Nephron progenitor cell (in vitro differentiated cells): ENCODE measurements at regions not wholly inside any gene's neighbourhood (a gene's known extent, or its start where the extent isn't known, plus 50 kb on each side); places are given as distances from the start of the nearest gene placed in this dataset.
"Not testable (repeated sequence)": the region's sequence is repeated elsewhere in the genome, so short reads cannot be mapped to it uniquely, and the experiment has no call there.

Source experiments
- DNase-seq: peaks from one replicate; pipeline ENCODE4 v3.0.0; 2021
- H3K27ac Mint-ChIP-seq: 2 replicates; pipeline ENCODE4 v1.8.0; 2021; ENCODE audit warnings: mild to moderate bottlenecking, moderate library complexity, mixed read lengths
- H3K27me3 Mint-ChIP-seq: 2 replicates; pipeline ENCODE4 v1.8.0; 2021; ENCODE audit warnings: mild to moderate bottlenecking, low read depth, mixed read lengths; ENCODE audit not compliant: poor library complexity
- H3K36me3 Mint-ChIP-seq: 2 replicates; pipeline ENCODE4 v1.8.0; 2021; ENCODE audit warnings: low read depth, mixed read lengths
- H3K4me1 Mint-ChIP-seq: 2 replicates; pipeline ENCODE4 v1.8.0; 2021; ENCODE audit warnings: mixed read lengths
- H3K4me3 Mint-ChIP-seq: 2 replicates; pipeline ENCODE4 v1.8.0; 2021; ENCODE audit warnings: mild to moderate bottlenecking, moderate library complexity, mixed read lengths
- H3K9me3 Mint-ChIP-seq: 2 replicates; pipeline ENCODE4 v1.8.0; 2021; ENCODE audit warnings: mild to moderate bottlenecking, moderate library complexity, mixed read lengths
- CTCF ChIP-seq: fragments of 200-600 bp; sonication (generic); IDR thresholded peaks from 2 replicates; pipeline ENCODE4 v1.5.0; 2021; ENCODE audit warnings: antibody characterized with exemption

- DNase-seq = no peak
- no peak for TF ChIP-seq CTCF
- H3K27me3 Mint-ChIP-seq = no peaks in the 10 kb centered on the region
- H3K9me3 Mint-ChIP-seq = peaks cover 4% of the 10 kb centered on the region
- H3K36me3 Mint-ChIP-seq = no peaks in the 10 kb centered on the region
- H3K4me3 Mint-ChIP-seq = no peak overlapping the region
- no peak overlapping the region for H3K27ac Mint-ChIP-seq
- H3K4me1 Mint-ChIP-seq = no peaks in the 10 kb centered on the region
These were observed 262.7 kb upstream of the TACR3 start for GRCh38 chr4:103982454-103982853.

DNA sequence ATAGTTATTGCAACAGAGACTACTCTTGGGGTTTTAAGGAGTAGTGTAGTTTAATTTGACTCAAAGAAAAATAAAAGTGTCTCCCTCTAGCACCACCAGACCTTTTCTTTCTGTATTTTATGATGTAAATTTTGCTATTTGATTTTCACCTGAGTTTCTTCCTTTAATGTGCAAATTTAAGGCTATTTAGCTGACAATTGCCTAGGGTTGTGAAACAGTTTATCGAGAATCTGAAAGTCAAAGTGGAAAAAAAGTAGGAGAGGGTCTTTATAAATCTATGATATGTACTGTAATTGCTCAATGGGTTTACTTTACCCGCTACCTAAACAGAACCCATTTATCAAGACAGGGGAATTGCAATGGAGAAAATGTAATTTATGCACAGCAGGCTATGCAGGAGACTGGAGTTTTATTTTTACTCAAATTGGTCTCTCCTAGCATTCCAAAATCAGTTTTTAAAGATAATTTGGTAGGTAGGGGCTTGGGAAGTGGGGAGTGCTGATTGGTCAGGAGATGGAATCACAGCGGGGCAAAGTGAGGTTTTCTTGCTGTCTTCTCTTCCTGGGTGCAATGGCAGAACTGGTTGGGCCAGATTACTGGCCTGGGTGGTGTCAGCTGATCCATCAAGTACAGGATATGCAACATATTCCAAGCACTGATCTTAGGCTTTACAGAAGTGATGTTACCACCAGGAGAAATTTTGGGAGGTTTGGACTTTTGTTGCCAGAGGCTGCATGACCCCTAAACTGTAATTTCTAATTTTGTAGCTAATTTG lies 228.6 kb upstream of the TACR3 start:
- no peaks in the 10 kb centered on the region for H3K4me1 Mint-ChIP-seq
- no peaks in the 10 kb centered on the region for H3K36me3 Mint-ChIP-seq
- H3K27me3 Mint-ChIP-seq = no peaks in the 10 kb centered on the region
- peaks cover 26% of the 10 kb centered on the region for H3K9me3 Mint-ChIP-seq
- no peak for TF ChIP-seq CTCF
- no peak overlapping the region for H3K27ac Mint-ChIP-seq
- DNase-seq = no peak
- H3K4me3 Mint-ChIP-seq = no peak overlapping the region

DNA sequence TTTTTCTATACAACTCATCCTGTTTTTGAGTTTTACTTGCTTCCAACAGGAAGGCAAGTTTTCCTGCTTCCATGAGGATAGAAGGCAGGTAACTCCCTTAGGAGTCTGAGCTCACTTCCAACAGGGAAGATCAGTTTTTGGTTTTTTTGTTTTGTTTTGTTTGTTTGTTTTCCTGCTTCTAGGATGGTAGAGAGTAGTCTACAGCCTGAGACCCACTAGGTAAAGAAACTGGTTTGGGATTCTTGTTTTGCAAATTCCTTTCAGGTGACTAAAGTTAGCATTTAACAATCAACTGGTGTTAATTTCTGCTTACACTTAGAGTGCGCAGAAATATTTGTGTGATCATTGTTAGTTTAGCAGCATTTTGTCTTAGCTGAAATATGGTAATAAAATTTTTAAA lies 227.8 kb upstream of the TACR3 start:
- Mint-ChIP-seq H3K4me1 (no peaks in the 10 kb centered on the region), H3K36me3 (no peaks in the 10 kb centered on the region), H3K27me3 (no peaks in the 10 kb centered on the region), H3K9me3 (peaks cover 18% of the 10 kb centered on the region), H3K27ac (no peak overlapping the region), H3K4me3 (no peak overlapping the region)
- no peak for TF ChIP-seq CTCF
- DNase-seq = no peak

DNA sequence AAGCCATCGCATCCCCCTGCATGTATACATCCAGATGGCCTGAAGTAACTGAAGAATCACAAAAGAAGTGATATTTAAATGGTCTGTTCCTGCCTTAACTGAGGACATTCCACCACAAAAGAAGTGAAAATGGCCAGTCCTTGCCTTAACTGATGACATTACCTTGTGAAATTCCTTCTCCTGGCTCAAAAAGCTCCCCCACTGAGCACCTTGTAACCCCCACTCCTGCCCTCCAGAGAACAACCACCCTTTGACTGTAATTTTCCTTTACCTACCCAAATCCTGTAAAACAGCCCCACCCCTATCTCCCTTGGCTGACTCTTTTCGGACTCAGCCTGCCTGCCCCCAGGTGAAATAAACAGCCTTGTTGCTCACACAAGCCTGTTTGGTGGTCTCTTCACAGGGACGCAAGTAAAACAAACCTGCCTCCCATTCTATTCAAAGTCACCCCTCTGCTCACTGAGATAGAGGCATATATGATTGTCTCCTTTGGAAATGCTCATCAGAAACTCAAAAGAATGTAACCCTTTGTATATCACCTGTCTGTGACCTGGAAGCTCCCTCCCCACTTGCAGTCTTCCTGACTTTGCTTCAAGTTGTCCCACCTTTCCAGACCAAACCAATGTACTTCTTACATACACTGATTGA lies 227.0 kb upstream of the TACR3 start:
- not testable (repeated sequence) for H3K36me3 Mint-ChIP-seq, H3K4me1 Mint-ChIP-seq, H3K4me3 Mint-ChIP-seq, H3K9me3 Mint-ChIP-seq, H3K27ac Mint-ChIP-seq, H3K27me3 Mint-ChIP-seq, DNase-seq

DNA sequence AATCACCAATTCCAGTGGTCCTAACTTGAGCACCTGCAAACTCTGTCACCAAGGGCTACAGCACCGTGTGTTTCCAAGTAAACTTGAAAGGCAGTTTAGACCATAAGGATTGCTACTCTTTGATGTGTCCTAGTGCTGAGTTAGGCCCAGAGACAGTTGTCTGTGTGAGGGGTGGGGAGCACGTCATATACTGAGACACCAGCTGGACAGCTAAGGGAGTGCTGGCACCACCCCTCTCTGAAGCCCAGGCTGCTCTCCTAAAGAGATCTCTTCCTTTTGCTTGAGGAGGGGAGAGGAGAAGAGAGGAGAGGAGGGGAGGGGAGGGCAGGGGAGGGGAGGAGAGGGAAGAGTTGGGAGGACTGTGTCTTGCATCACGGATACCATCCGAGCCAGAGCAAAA lies 218.7 kb upstream of the TACR3 start:
- Mint-ChIP-seq H3K9me3 (peaks cover 15% of the 10 kb centered on the region), H3K36me3 (no peaks in the 10 kb centered on the region), H3K27ac (no peak overlapping the region), H3K4me1 (no peaks in the 10 kb centered on the region), H3K4me3 (no peak overlapping the region), H3K27me3 (no peaks in the 10 kb centered on the region)
- no peak for TF ChIP-seq CTCF
- no peak for DNase-seq

DNA sequence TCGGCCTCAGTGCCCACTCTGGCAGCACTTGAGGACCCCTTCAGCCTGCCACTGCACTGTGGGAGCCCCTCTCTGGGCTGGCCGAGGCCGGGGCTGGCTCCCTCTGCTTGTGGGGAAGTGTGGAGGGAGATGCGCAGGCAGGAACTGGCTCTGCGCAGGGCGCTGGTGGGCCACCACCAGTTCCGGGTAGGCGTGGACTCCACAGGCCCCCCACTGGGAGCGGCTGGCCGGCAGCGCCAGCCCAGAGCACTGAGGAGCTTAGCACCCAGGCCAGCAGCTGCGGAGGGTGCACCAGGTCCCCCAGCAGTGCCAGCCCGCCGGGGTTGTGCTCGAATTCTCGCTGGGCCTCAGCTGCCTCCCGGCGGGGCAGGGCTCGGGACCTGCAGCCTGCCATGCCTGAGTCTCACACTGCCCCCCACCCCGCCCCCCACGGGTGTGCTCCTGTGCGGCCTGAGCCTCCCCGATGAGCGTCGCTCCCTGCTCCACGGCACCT lies 216.9 kb upstream of the TACR3 start:
- no peak for TF ChIP-seq CTCF
- H3K27ac Mint-ChIP-seq = no peak overlapping the region
- no peaks in the 10 kb centered on the region for H3K27me3 Mint-ChIP-seq
- no peak for DNase-seq
- H3K9me3 Mint-ChIP-seq = peaks cover 15% of the 10 kb centered on the region
- H3K36me3 Mint-ChIP-seq = no peaks in the 10 kb centered on the region
- no peak overlapping the region for H3K4me3 Mint-ChIP-seq
- no peaks in the 10 kb centered on the region for H3K4me1 Mint-ChIP-seq
